Central memory CD8-positive, alpha-beta T cell (primary cell): ENCODE measurements at regions not wholly inside any gene's neighbourhood (a gene's known extent, or its start where the extent isn't known, plus 50 kb on each side); places are given as distances from the start of the nearest gene placed in this dataset.

Experiments used
- ATAC-seq: fragments of 150-1000 bp; cut with Tn5 transposase; replicated peaks from 2 replicates; pipeline ENCODE4 v1.10.0; 2022; ENCODE audit warnings: mild to moderate bottlenecking, moderate FRiP score, moderate number of reproducible peaks; ENCODE audit not compliant: poor library complexity, severe bottlenecking; ENCODE audit errors: extremely low read depth
- DNase-seq, 2 donors: peaks; one replicate each; pipeline ENCODE4 v3.0.0; 2021; ENCODE audit warnings: low spot score in 2 of 2
- H3K27ac Mint-ChIP-seq: one replicate; pipeline ENCODE4 v1.8.0; 2022; ENCODE audit warnings: low read depth, mild to moderate bottlenecking, moderate library complexity, mixed read lengths
- H3K27me3 Mint-ChIP-seq: one replicate; pipeline ENCODE4 v1.8.0; 2022; ENCODE audit warnings: mixed read lengths
- H3K36me3 Mint-ChIP-seq: one replicate; pipeline ENCODE4 v1.8.0; 2022; ENCODE audit warnings: mild to moderate bottlenecking, moderate library complexity, mixed read lengths; ENCODE audit not compliant: insufficient read depth
- H3K4me1 Mint-ChIP-seq: one replicate; pipeline ENCODE4 v1.8.0; 2022; ENCODE audit warnings: mixed read lengths
- H3K4me3 Mint-ChIP-seq: one replicate; pipeline ENCODE4 v1.8.0; 2022; ENCODE audit warnings: mild to moderate bottlenecking, moderate library complexity, mixed read lengths
- H3K9me3 Mint-ChIP-seq: one replicate; pipeline ENCODE4 v1.8.0; 2022; ENCODE audit warnings: mixed read lengths

DNA sequence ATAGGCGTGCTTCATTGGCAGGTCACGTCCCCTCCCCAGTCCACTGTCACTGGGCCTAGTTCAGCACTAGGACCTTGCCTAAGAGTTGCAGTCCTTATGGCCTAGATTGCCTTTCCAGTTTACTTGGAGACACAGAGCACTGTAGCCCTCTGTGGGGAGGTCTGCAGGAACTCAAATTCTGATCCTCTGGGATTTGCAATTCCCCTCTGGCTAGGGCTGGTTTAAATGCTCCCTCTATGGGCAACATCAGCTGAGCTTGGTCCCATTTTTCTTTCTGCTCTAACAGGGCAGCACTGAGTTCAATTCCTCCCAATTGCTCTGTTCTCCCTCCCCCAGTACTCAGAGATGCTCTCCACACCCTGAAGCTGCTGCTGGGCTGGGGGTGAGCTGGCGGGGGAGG lies 358.2 kb downstream of the HTR1A start:
- Mint-ChIP-seq H3K27ac (no peak overlapping the region), H3K9me3 (peaks cover 13% of the 10 kb centered on the region), H3K4me3 (no peak overlapping the region), H3K27me3 (no peaks in the 10 kb centered on the region), H3K36me3 (no peaks in the 10 kb centered on the region), H3K4me1 (no peaks in the 10 kb centered on the region)
- DNase-seq, result no peak
- no peak for ATAC-seq

DNA sequence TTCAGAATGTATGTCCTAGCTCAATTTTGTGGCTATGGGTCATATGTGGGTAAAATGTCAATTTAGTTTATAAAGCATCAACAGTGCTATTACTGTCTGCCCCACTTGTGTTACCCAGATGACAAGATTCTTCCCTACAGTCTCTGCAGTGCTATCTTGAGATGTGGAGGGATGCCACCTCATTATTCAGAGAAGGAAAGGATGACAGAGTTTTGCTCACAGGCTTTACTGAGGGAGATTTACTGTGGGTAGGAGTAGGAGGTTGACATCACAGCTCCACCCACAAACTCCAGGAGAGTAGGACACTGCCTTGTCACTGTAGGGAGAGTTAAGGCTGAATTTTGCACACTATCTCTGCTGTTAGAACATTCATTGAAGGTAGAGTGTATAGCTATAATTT lies 359.3 kb downstream of the HTR1A start:
- H3K36me3 Mint-ChIP-seq, result no peaks in the 10 kb centered on the region
- no peak for DNase-seq

DNA sequence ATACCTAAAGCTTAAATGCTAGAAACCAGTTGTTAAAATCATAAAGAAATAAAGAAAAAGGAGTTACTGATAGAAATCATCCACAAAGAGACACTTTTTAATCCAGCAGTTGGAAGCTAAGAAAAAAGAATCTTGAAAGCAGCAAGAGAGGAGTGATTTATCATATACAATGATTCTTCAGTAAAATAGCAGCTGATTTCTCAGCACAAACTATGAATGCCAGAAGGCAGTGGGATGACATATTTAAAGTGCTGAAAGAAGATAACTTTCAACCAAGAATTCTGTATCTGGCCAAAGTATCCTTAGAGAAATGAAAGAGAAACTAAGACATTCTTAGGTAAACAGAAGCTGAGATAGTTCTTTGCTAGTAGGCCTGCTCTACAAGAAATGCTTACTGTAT lies 366.0 kb downstream of the HTR1A start:
- H3K36me3 Mint-ChIP-seq, result no peaks in the 10 kb centered on the region
- no peaks in the 10 kb centered on the region for H3K4me1 Mint-ChIP-seq
- DNase-seq (no peak), ATAC-seq (no peak)
- H3K9me3 Mint-ChIP-seq, result peaks cover 6% of the 10 kb centered on the region
- H3K27me3 Mint-ChIP-seq, result no peaks in the 10 kb centered on the region
- no peak overlapping the region for H3K4me3 Mint-ChIP-seq
- no peak overlapping the region for H3K27ac Mint-ChIP-seq

More for the DNA sequence above, 359.3 kb downstream of the HTR1A start:
- Mint-ChIP-seq H3K27me3 (no peaks in the 10 kb centered on the region), H3K4me3 (no peak overlapping the region), H3K4me1 (no peaks in the 10 kb centered on the region), H3K9me3 (peaks cover 18% of the 10 kb centered on the region), H3K27ac (peak overlapping the region; percentile 55)
- ATAC-seq, result no peak

DNA sequence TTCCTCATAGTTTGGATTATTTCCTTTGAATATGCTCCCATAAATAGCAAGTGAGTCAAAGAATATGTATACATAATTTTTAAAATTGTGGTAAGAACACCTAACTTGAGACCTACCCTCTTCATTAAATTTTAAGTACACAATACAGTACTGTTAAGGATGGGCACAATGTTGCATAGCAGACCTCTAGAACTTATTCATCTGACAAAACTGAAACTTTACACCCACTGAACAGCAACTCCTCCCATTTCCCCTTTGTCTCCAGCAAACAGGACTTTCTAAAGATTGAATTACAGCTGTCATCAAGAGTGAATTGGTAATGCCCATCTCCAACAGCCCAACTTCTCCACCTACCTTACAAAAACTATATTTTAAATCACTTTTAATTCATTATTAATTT lies 388.9 kb downstream of the HTR1A start:
- Mint-ChIP-seq H3K4me1 (no peaks in the 10 kb centered on the region), H3K9me3 (peaks cover 10% of the 10 kb centered on the region), H3K4me3 (no peak overlapping the region), H3K27ac (no peak overlapping the region), H3K36me3 (no peaks in the 10 kb centered on the region), H3K27me3 (no peaks in the 10 kb centered on the region)
- no peak for DNase-seq
- ATAC-seq, result no peak

DNA sequence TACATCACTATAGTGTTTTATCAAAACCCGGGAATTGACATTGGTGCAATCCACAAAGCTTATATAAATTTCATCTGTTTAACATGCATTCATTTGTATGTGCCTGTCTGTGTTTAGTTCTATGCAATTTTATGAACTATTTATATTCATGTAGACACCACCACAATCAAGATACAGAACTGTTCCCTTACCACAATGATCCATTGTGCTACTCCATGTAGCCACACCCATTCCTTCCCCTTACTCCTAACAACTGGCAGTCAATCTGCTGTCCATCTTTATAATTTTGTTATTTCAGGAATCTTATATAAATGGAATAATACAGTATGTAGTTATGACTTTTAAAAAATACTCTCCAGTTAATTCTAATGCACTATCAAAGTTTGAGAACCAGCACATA lies 389.5 kb downstream of the HTR1A start:
- no peak for DNase-seq
- ATAC-seq, result no peak
- H3K36me3 Mint-ChIP-seq, result no peaks in the 10 kb centered on the region
- H3K4me1 Mint-ChIP-seq, result no peaks in the 10 kb centered on the region
- H3K27ac Mint-ChIP-seq, result no peak overlapping the region
- H3K9me3 Mint-ChIP-seq, result peaks cover 9% of the 10 kb centered on the region
- no peak overlapping the region for H3K4me3 Mint-ChIP-seq
- H3K27me3 Mint-ChIP-seq, result no peaks in the 10 kb centered on the region

DNA sequence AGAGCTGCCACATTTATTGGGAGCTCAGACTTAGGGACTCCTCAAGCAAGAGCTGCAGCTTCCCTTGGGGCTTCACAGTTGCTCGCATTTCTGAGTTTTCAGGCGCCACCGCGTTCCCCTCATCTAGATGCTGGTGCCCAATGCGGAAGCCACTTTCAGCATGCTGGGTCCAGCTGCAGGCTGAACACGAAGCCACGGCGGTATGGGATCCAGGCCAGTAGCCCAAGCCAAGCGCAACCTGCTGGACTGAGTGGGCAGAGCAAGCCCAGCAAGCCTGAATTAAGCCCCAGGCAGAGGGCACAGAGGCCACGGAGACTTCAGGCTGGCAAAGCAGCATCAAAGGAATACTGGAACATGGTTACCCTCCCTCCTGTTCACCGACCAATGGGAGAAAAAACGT lies 391.5 kb downstream of the HTR1A start:
- Mint-ChIP-seq H3K27ac (no peak overlapping the region), H3K36me3 (no peaks in the 10 kb centered on the region), H3K4me3 (no peak overlapping the region), H3K4me1 (no peaks in the 10 kb centered on the region), H3K27me3 (no peaks in the 10 kb centered on the region), H3K9me3 (peaks cover 10% of the 10 kb centered on the region)
- ATAC-seq, result no peak
- no peak for DNase-seq

DNA sequence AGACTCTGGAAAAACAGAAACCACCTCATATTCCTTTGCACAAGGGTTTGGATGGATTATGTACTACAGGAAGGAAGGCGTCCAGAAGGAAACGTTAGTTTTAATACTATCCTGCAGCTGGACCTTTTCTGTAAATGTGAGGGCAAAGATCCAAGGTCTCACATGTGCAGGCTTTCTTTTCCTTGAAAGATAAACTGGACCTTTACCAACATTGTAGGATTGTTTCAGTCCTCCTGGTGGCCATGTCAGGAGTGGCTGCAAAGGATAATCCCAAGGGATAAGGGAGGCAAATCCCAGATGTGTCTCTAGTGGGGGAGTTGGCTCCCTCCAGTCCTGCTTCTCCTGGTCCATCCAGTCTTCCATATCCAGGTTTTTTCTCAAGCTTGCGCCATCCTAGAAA lies 397.5 kb downstream of the HTR1A start:
- DNase-seq (no peak), ATAC-seq (no peak)
- Mint-ChIP-seq H3K27me3 (no peaks in the 10 kb centered on the region), H3K9me3 (peaks cover 19% of the 10 kb centered on the region), H3K27ac (no peak overlapping the region), H3K4me1 (no peaks in the 10 kb centered on the region), H3K4me3 (no peak overlapping the region), H3K36me3 (no peaks in the 10 kb centered on the region)

DNA sequence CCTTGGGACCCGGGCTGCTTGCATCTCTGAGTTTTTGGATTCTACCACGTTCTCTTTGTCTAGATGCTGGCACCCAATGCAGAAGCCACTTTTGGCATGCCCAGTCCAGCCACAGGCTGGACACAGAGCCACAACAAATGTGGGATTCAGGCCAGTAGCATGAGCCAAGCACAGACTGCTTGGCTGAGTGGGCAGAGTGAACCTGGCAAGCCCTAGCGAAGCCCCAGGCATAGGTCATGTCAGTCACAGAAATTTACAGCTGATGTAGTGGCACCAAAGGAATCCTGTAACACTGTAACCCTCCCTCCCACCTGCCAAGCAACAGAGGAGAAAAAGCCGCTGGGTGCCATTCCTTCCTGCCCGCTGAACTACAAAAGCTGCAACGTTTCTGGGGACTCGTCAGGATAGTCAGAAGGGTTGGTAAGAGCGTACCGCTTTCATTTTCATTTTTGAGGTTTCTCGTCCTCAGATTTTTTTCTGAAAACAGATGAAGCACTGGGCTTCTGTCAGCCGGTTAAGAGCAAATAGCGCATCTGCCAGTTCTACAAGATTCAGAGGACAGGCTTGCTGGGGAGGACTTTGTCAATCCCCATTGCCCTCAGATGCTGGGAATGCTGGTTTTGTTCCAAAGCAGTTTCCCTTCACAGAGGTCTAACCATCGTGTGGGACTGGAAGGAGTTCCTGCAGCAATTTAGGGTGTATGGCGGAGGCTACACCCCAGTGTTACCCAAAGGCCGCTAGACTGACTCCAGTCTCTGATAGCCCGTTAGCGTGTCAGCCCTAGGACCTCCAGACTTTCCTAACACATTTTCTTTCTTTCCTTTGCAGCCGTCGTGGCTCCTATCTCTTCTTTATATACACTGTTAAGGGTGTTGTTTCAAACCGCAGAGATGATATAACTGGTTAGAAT lies 399.0 kb downstream of the HTR1A start:
- no peaks in the 10 kb centered on the region for H3K36me3 Mint-ChIP-seq
- no peak overlapping the region for H3K4me3 Mint-ChIP-seq
- no peak for ATAC-seq
- H3K27ac Mint-ChIP-seq, result no peak overlapping the region
- DNase-seq, result no peak
- no peaks in the 10 kb centered on the region for H3K27me3 Mint-ChIP-seq
- peaks cover 14% of the 10 kb centered on the region for H3K9me3 Mint-ChIP-seq
- H3K4me1 Mint-ChIP-seq, result no peaks in the 10 kb centered on the region

DNA sequence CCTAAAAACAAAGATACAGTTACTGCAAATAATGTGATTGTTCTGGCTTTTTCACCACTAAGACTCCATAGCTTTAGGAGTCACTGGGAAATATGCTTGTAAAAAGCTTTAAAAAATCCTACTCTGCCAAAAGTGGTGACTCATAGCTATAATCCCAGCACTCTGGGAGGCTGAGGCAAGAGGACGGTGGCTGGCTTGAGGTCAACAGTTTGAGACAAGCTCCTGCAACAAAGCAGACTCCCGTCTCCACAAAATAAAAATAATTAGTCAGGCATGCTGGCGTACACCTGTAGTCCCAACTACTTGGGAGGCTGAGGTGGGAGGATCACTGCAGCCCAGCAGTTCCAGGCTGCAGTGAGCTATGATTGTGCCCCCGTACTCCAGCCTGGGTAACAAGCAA lies 406.4 kb downstream of the HTR1A start:
- Mint-ChIP-seq H3K27me3 (no peaks in the 10 kb centered on the region), H3K9me3 (peaks cover 13% of the 10 kb centered on the region), H3K4me3 (no peak overlapping the region), H3K36me3 (no peaks in the 10 kb centered on the region), H3K27ac (no peak overlapping the region), H3K4me1 (no peaks in the 10 kb centered on the region)
- no peak for DNase-seq
- no peak for ATAC-seq

DNA sequence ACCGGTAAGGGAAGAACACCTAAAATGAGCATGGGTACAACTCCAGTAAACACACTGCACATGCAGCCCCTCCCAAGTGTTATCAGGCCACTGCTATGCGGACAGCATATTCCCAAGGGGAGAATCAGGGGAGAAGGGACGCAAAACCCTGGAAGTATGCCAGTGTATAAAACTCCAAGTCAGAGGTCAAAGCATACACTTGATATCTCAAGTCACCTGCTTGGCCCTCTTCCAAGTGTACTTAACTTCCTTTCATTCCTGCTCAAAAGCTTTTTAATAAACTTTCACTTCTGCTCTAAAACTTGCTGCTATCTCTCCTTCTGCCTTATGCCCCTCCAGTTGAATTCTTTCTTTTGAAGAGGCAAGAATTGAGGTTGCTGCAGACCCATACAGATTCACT lies 408.1 kb downstream of the HTR1A start:
- peaks cover 8% of the 10 kb centered on the region for H3K9me3 Mint-ChIP-seq
- DNase-seq (no peak), ATAC-seq (no peak)
- H3K4me3 Mint-ChIP-seq, result no peak overlapping the region
- no peaks in the 10 kb centered on the region for H3K36me3 Mint-ChIP-seq
- no peaks in the 10 kb centered on the region for H3K4me1 Mint-ChIP-seq
- H3K27me3 Mint-ChIP-seq, result no peaks in the 10 kb centered on the region
- no peak overlapping the region for H3K27ac Mint-ChIP-seq

DNA sequence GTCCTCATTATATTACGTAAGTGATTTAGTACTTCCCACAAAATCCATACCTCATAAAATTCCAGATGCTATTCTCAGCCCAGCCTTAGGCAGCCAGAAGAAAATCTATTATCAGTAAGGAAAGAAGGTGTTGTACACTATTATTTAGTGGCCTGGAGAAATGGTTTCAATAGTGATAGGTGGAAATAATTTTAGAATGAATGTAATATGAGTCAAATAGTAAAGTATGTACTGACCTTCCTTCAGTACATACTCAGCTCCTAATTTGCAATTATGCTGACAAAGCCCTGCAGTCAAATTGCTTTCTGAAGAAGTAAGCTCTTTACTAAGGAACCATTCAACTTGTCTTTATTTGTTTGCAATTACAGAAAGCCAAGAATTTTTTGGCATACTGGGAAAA lies 409.2 kb downstream of the HTR1A start:
- Mint-ChIP-seq H3K36me3 (no peaks in the 10 kb centered on the region), H3K4me3 (no peak overlapping the region), H3K27me3 (no peaks in the 10 kb centered on the region), H3K4me1 (no peaks in the 10 kb centered on the region), H3K27ac (no peak overlapping the region), H3K9me3 (peaks cover 8% of the 10 kb centered on the region)
- ATAC-seq (no peak), DNase-seq (no peak)

DNA sequence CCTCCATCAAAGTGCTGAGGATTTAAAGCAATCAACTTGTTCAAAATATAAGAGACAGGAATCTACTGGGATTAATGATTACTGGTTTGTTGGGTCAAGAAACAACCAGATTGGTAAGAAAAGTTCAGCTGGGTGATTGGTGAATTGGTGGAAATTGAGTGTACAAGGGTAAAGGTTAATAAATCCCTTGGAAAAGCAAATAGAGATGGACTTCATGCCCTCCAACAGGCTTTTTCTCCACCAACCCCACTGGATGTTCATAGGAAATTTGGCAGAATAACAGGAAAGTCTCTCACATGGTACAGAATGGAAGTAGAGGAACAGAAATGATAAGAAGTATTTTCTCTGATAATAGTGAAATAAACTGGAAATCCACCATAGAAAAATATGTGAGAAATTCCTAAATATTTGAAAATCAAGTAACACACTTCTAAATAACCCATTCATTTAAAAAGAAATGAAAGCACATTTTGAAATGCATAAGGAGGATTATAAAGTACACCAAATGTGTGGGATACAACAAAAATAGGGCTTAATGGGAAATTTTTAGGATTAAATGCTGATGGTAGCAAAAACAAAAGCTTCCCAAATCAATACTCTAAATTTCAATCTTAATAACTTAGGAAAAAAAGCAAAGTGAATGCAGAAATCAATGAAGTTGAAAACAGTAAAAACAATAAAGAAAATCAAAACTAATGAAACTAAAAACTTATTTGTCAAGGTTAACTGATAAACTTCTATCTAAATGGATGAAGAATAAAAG lies 426.2 kb downstream of the HTR1A start:
- H3K9me3 Mint-ChIP-seq, result peaks cover 30% of the 10 kb centered on the region
- no peaks in the 10 kb centered on the region for H3K36me3 Mint-ChIP-seq
- H3K27ac Mint-ChIP-seq, result no peak overlapping the region
- DNase-seq, result no peak
- no peaks in the 10 kb centered on the region for H3K4me1 Mint-ChIP-seq
- no peak overlapping the region for H3K4me3 Mint-ChIP-seq
- ATAC-seq, result no peak
- no peaks in the 10 kb centered on the region for H3K27me3 Mint-ChIP-seq

DNA sequence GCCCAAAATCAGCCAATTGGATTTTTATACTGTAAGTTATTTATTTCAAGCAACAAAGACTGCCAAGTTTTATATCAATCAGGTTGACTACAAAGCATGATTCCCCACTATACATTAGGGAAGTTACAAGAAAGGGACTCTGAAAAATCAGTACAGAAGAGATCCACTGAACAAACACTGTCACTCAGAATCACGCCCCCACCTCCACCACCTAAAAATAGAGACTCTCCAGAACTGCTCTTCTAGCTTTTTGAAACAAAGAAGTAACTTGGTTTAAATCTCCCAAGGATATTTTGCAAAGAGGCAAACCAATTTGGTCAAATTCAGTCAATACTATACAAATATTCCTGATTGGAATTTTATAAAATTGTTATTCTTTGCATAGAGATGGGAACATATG lies 438.0 kb downstream of the HTR1A start:
- H3K9me3 Mint-ChIP-seq, result peaks cover 16% of the 10 kb centered on the region
- no peaks in the 10 kb centered on the region for H3K4me1 Mint-ChIP-seq
- no peak for DNase-seq
- H3K27ac Mint-ChIP-seq, result no peak overlapping the region
- no peak for ATAC-seq
- no peak overlapping the region for H3K4me3 Mint-ChIP-seq
- no peaks in the 10 kb centered on the region for H3K36me3 Mint-ChIP-seq
- H3K27me3 Mint-ChIP-seq, result no peaks in the 10 kb centered on the region
